Endothelial cell of umbilical vein (primary cell): ENCODE measurements at regions not wholly inside any gene's neighbourhood (a gene's known extent, or its start where the extent isn't known, plus 50 kb on each side); places are given as distances from the start of the nearest gene placed in this dataset.

Experiments
- BruUV-seq: library from RNA; stranded (reverse); fragments of 400-500 nt; replicated peaks from 2 replicates; lab custom pipeline; 2021; lab: Mats Ljungman, UMichigan
- CTCF ChIA-PET: fragments of 300-600, 350-600 bp; sonication (Branson Sonifier 250); formaldehyde crosslinking; loops from one replicate; lab custom pipeline; 2021; ENCODE audit warnings: antibody characterized with exemption, inconsistent platforms; lab: Charles Lee
- POLR2A ChIA-PET: fragments of 300-600, 350-600 bp; sonication (Branson Sonifier 250); formaldehyde crosslinking; loops from one replicate; lab custom pipeline; 2021; ENCODE audit warnings: antibody characterized with exemption, inconsistent platforms; lab: Charles Lee
- DNase-seq: peaks from one replicate; pipeline ENCODE4 v3.0.0-alpha.2; 2011; ENCODE audit warnings: low read depth, low spot score
- FAIRE-seq: peaks from 2 replicates; lab custom pipeline; 2011; peaks lifted over from hg19 to GRCh38; lab: Jason Lieb, UNC
- H2AFZ ChIP-seq: 2 replicates; pipeline ENCODE4 v1.6.0; 2012; ENCODE audit warnings: low read depth, low read length, control low read depth, inconsistent platforms
- H3K27ac ChIP-seq: 2 replicates; pipeline ENCODE4 v1.5.1; 2011; ENCODE audit warnings: low read depth, mild to moderate bottlenecking, control low read depth, low read length, moderate library complexity; ENCODE audit not compliant: insufficient read depth
- H3K27me3 ChIP-seq, 2 experiments: 2 replicates each; pipeline versions ENCODE4 v1.6.0 to v1.6.1; 2011; ENCODE audit warnings: low read length in 2 of 2, mixed read lengths in 1 of 2; ENCODE audit not compliant: control insufficient read depth in 2 of 2, insufficient read depth in 2 of 2
- H3K36me3 ChIP-seq, 2 experiments: 2 replicates in 1 of 2; 3 replicates in 1 of 2; pipeline ENCODE4 v1.5.1; 2011; ENCODE audit warnings: low read length in 2 of 2, mild to moderate bottlenecking in 1 of 2, moderate library complexity in 1 of 2; ENCODE audit not compliant: control insufficient read depth in 2 of 2, insufficient read depth in 2 of 2; ENCODE audit errors: extremely low read depth in 1 of 2
- H3K4me1 ChIP-seq: 3 replicates; pipeline ENCODE4 v1.5.1; 2011; ENCODE audit warnings: mild to moderate bottlenecking, low read length; ENCODE audit not compliant: control insufficient read depth, insufficient read depth; ENCODE audit errors: extremely low read depth
- H3K4me2 ChIP-seq: 2 replicates; pipeline ENCODE4 v1.6.1; 2011; ENCODE audit warnings: low read length, control low read depth, mixed read lengths; ENCODE audit not compliant: insufficient read depth
- H3K4me3 ChIP-seq, 3 experiments: fragments of 200-600 bp in 1 of 3; sonication (generic), shearing (Covaris generic) in 1 of 3; replicated peaks in 1 of 3; 2 replicates each; pipeline ENCODE4 v1.5.1; 2011 to 2016; ENCODE audit warnings: control low read depth in 3 of 3, low read length in 3 of 3, mild to moderate bottlenecking in 2 of 3, inconsistent platforms in 1 of 3, low read depth in 1 of 3, moderate library complexity in 1 of 3; ENCODE audit not compliant: insufficient read depth in 1 of 3
- H3K79me2 ChIP-seq: 2 replicates; pipeline ENCODE4 v1.6.0; 2012; ENCODE audit warnings: low read length, inconsistent platforms; ENCODE audit not compliant: control insufficient read depth, insufficient read depth
- H3K9ac ChIP-seq: replicated peaks from 2 replicates; pipeline ENCODE3; 2011; ENCODE audit warnings: low read length, control low read depth; ENCODE audit not compliant: insufficient read depth; ENCODE audit errors: extremely low read depth
- H3K9me1 ChIP-seq: replicated peaks from 3 replicates; pipeline ENCODE4 v1.6.0; 2011; ENCODE audit warnings: mild to moderate bottlenecking, low read length; ENCODE audit not compliant: control insufficient read depth, insufficient read depth; ENCODE audit errors: extremely low read depth
- H3K9me3 ChIP-seq: replicated peaks from 2 replicates; pipeline ENCODE4 v1.5.1; 2012; ENCODE audit warnings: low read length, inconsistent platforms; ENCODE audit not compliant: control insufficient read depth, insufficient read depth
- H4K20me1 ChIP-seq: replicated peaks from 2 replicates; pipeline ENCODE3; 2011; ENCODE audit warnings: mild to moderate bottlenecking, low read length; ENCODE audit not compliant: control insufficient read depth, insufficient read depth; ENCODE audit errors: extremely low read depth
- CTCF ChIP-seq, 2 donors: IDR thresholded peaks; 1 replicate in 1 of 2; 2 replicates in 1 of 2; pipeline ENCODE4 v1.5.1; 2011; ENCODE audit warnings: low read length in 2 of 2, mild to moderate bottlenecking in 2 of 2, moderate library complexity in 2 of 2, control low read depth in 1 of 2, inconsistent platforms in 1 of 2, low read depth in 1 of 2; ENCODE audit not compliant: insufficient read depth in 1 of 2; ENCODE audit errors: extremely low read depth in 1 of 2
- EZH2 ChIP-seq: IDR thresholded peaks from 2 replicates; pipeline ENCODE4 v1.6.1; 2012; ENCODE audit warnings: borderline replicate concordance, low read depth, mild to moderate bottlenecking, moderate library complexity, low read length, inconsistent platforms; ENCODE audit not compliant: severe bottlenecking
- FOS ChIP-seq: IDR thresholded peaks from 2 replicates; pipeline ENCODE4 v1.6.1; 2011; ENCODE audit warnings: mild to moderate bottlenecking, low read length, moderate library complexity, borderline replicate concordance; ENCODE audit not compliant: insufficient read depth
- GATA2 ChIP-seq: IDR thresholded peaks from 2 replicates; pipeline ENCODE4 v1.7.0; 2011; ENCODE audit warnings: low read depth, mild to moderate bottlenecking, moderate library complexity, mixed read lengths, low read length; ENCODE audit not compliant: insufficient read length, insufficient read depth
- JUN ChIP-seq: IDR thresholded peaks from 2 replicates; pipeline ENCODE4 v1.6.1; 2011; ENCODE audit warnings: borderline replicate concordance, low read depth; ENCODE audit not compliant: insufficient read length, insufficient read depth
- POLR2A ChIP-seq: IDR thresholded peaks from 2 replicates; pipeline ENCODE4 v1.6.1; 2012; ENCODE audit warnings: low read depth, mild to moderate bottlenecking, control low read depth, low read length
- POLR2AphosphoS5 ChIP-seq: IDR thresholded peaks from 2 replicates; pipeline ENCODE4 v1.6.1; 2012; ENCODE audit warnings: low read depth, mild to moderate bottlenecking, control low read depth, low read length, moderate library complexity; ENCODE audit not compliant: insufficient read depth
- dilution Hi-C: fragments of 300-500 bp; cut with MboI; formaldehyde crosslinking; loops from one replicate; pipeline ENCODE4 v1.15.0; 2019; ENCODE audit warnings: low sequenced_read_pairs; ENCODE audit not compliant: extremely low pct_ligation_motif_present
- intact Hi-C: fragments of 100-400 bp; cut with micrococcal nuclease; formaldehyde crosslinking; loops from one replicate; pipeline ENCODE4 v1.10.0; 2022

GRCh38 chr1:184915463-184916090 is 58.7 kb downstream of the NIBAN1 start:
- H2AFZ ChIP-seq: no peak overlapping the region
- intact Hi-C loops (no loop called here), dilution Hi-C loops (no loop called here)
- FAIRE-seq (no peak), DNase-seq (peak; percentile 24)
- H3K27ac ChIP-seq: no peak overlapping the region
- H3K9me3 ChIP-seq: no peaks in the 10 kb centered on the region
- H3K9ac ChIP-seq: no peak overlapping the region
- no peaks in the 10 kb centered on the region for H3K27me3 ChIP-seq
- no peaks in the 10 kb centered on the region for H3K79me2 ChIP-seq
- ChIA-PET POLR2A (no interaction called here), CTCF (no interaction called here)
- H3K9me1 ChIP-seq: no peaks in the 10 kb centered on the region
- H3K4me2 ChIP-seq: no peak overlapping the region
- H3K4me1 ChIP-seq: peaks cover 3% of the 10 kb centered on the region
- no peaks in the 10 kb centered on the region for H4K20me1 ChIP-seq
- H3K36me3 ChIP-seq: no peaks in the 10 kb centered on the region
- H3K4me3 ChIP-seq: no peak overlapping the region
- no TSS peak for BruUV-seq
- TF ChIP-seq GATA2 (no peak), CTCF (IDR thresholded peaks at IDR 0.05; ENCODE audit: extremely low read depth in 1 of 2, insufficient read depth in 1 of 2, low read depth in 1 of 2, low read length in 2 of 2) (no peak), POLR2A (no peak), POLR2AphosphoS5 (no peak), FOS (no peak), JUN (no peak), EZH2 (no peak)
